NCI-H1105 (cell line): ENCODE measurements at regions not wholly inside any gene's neighbourhood (a gene's known extent, or its start where the extent isn't known, plus 50 kb on each side); places are given as distances from the start of the nearest gene placed in this dataset.

ENCODE experiments used
- DNase-seq: peaks from one replicate; lab custom pipeline; 2025; lab: John Stamatoyannopoulos, UW

- DNase-seq: no peak
Observed at GRCh38 chr2:39537150-39537549, 100.1 kb upstream of the MAP4K3 start.

- DNase-seq: no peak
Observed at GRCh38 chr2:39538718-39539117, 101.6 kb upstream of the MAP4K3 start.

GRCh38 chr2:39540414-39540813 lies 103.3 kb upstream of the MAP4K3 start:
- DNase-seq: no peak

- DNase-seq: no peak
Observed at GRCh38 chr2:39541011-39541930, 104.2 kb upstream of the MAP4K3 start.

- no peak for DNase-seq
Observed at GRCh38 chr2:39542523-39542922, 105.4 kb upstream of the MAP4K3 start.

DNA sequence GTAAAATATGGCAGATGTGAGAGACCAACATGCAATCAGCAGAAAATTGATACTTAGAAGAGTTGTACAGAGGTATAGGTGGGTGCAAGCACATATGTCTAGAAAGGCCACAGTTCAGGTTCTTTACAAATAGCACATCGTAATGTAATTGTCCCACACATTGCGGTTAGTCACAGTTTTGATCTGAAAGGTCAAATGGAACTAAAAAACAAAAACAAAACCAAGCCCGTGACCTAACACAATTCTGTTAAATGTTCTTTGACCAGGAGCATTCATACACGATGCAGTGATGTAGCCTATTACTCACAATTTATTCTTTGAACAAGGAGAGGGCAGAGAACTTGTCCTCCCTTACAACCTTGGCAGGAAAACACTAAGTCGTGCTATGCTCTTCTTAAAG lies 108.9 kb upstream of the MAP4K3 start:
- no peak for DNase-seq

GRCh38 chr2:39546409-39546808 lies 109.3 kb upstream of the MAP4K3 start:
- no peak for DNase-seq

DNA sequence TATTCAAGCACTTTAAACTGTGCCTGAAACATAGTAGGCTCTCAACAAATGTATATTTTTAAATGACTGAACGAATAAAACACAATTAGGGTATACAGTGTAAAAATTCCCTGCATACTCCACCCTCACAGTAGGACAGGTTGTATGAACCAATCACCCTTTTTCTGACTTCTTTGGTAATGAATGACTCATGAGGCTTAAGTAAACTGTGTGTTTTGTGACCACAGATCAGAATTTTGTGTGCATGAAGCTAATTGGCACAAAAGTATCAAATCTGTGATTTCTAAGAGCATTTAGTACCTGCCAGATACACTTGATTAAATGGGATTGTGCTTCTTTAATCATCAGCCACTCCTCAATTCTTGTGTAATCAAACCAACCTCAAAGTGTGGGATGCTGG lies 109.9 kb upstream of the MAP4K3 start:
- no peak for DNase-seq

DNA sequence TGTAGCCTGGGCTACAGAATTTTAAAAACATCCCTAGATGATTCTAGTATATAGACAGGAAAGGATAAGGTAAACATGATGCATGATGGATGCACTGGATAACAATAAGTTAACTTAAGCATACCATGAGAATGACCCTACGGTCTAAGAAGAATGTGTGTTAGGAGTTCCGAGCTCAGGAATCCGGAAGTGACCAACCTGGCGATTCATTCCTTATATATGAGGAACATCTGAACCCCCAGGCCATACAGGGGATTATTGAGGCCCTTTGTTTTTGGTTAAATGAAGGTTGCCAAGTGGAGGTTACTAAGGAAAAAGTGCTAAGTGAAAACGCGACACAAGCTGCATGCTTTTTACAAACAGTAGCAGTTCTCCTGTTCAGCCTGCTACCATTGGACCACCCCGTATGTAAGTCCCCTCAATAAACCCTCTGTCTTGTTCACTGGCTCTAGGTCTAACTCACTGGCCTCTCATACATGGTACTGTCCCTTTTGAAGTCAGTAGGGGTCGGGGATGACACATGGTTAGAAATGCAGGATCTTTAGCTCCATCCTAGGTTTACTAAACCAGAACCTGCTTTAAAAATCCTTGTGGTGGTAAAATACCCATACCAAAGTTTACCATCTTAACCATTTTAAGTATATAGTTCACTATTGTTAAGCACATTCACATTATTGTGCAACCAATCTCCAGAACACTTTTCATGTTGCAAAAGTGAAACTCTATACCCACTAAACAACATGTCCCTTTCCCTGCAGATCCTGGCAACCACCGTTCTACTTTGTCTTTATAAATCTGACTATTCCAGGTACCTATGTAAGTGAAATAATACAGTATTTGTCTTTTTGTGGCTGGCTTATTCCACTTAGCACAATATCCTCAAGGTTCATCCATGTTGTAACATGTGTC lies 111.0 kb upstream of the MAP4K3 start:
- DNase-seq: no peak

GRCh38 chr2:39549000-39549399 lies 111.9 kb upstream of the MAP4K3 start:
- no peak for DNase-seq

DNA sequence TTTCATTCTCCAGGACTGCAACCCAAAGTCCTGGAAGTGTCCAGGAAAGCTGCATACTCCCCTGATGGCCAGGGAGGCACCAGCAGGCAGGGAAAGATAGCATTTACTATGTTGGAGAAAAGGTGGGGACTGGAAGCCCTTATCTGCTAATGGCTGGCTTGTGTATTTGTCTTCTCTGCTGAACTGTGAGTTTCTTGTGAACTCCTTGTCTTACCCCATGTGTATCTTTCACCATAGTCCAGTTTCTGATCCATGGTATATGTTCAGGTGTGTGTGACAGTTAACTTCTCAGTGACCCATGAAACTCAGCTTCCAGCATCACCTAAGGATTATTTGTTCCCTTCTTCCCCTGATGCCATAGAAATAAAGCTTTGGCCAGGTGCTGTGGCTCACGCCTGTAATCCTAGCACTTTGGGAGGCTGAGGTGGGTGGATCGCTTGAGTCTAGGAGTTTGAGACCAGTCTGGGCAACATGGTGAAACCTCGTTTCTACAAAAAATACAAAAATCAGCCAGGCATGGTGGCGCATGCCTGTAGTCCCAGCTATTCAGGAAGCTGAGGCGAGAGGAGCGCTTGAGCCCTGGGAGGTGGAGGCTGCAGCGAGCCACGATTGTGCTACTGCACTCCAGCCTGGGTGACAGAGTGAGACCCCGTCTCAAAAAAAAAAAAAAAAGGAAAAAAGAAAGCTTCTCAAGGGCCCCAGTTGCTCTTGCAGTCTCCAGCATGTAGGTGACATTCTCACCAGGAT lies 112.8 kb upstream of the MAP4K3 start:
- DNase-seq: no peak

- DNase-seq: no peak
Observed at GRCh38 chr2:39550701-39551285, 113.7 kb upstream of the MAP4K3 start.

- no peak for DNase-seq
Observed at GRCh38 chr2:39558906-39559305, 106.8 kb upstream of the TMEM178A start.

- no peak for DNase-seq
Observed at GRCh38 chr2:39563572-39563971, 102.1 kb upstream of the TMEM178A start.

- DNase-seq: no peak
Observed at GRCh38 chr2:39567507-39567906, 98.2 kb upstream of the TMEM178A start.

- DNase-seq: no peak
Observed at GRCh38 chr2:39568116-39568515, 97.6 kb upstream of the TMEM178A start.

DNA sequence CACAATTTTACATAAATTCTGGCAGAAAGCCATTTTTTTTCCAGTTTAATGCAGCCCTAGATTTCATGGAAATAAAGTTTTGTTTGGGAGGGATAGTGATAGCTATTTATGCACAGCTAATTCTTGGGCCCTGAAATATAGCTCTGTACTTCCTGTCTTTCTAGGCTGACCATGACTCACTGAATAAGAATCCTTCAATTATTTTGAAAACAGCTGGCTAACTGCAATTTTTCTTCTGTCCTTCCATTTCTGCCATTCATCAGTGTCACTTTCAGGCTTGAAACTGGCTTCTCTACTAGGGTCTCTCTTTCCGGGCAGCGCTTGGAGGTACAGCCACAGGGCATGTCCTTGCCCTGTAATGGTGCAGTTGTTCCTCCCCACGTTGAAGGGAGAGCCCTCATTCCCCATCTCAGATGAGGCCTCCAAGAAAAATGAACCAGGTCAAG lies 97.1 kb upstream of the TMEM178A start:
- DNase-seq: no peak

DNA sequence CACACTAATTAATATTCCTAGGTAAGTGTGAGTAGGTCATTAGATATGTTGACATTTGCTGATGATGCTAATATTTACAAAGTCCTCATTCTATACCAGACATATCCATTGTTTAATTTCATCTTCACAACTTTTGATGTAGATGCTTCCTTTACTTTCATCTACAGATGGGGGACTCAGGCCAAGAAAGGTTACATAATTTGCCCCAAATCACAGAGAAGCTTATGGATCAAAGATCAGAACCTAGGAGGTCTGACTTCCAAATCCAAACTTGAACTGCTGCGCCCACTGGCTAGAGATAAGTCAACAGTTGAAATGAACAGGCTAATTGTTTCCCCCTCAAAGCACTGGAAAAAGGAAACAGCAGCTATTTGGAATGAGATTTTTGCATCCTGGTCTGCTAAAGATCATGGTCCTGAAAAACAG lies 95.6 kb upstream of the TMEM178A start:
- DNase-seq: no peak

DNA sequence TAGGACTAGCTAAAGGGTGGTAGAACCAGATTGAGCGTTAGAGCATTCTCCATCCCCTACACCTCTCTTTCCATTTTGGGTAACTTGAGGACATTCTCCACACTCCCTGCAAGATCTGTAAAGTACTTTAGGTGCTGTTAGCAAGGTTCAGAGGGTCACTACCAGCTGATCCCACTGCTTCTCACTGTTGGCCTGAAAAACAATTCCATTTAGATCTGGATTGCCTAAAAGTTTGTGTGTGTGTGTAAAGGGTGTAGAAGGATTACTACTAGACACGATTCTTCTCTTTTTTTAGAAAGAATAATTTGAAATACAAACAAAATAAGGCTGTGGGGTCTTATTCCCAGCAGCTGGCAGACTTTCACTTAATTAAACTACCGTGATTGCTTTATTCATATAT lies 95.1 kb upstream of the TMEM178A start:
- no peak for DNase-seq

GRCh38 chr2:39571111-39571731 lies 94.5 kb upstream of the TMEM178A start:
- DNase-seq: no peak

- no peak for DNase-seq
Observed at GRCh38 chr2:39573276-39573675, 92.4 kb upstream of the TMEM178A start.
